CD14-positive monocyte (primary cell): ENCODE measurements at regions not wholly inside any gene's neighbourhood (a gene's known extent, or its start where the extent isn't known, plus 50 kb on each side); places are given as distances from the start of the nearest gene placed in this dataset.
A peak's percentile ranks its signal among the peaks of the same experiment; 100 is the strongest.

ENCODE experiments used
- DNase-seq, 3 donors: peaks; one replicate each; pipeline ENCODE4 v3.0.0-alpha.2; 2011 to 2022
- H2AFZ ChIP-seq: 2 replicates; pipeline ENCODE4 v1.6.0; 2012; ENCODE audit warnings: mild to moderate bottlenecking, low read depth, low read length, inconsistent platforms; ENCODE audit not compliant: insufficient read depth, poor library complexity, severe bottlenecking
- H3K27ac ChIP-seq, 2 donors: 1 replicate in 1 of 2; 2 replicates in 1 of 2; pipeline ENCODE4 v1.5.1; 2012 to 2013; ENCODE audit warnings: low read length in 2 of 2, control low read depth in 1 of 2, inconsistent platforms in 1 of 2, low read depth in 1 of 2, mild to moderate bottlenecking in 1 of 2
- H3K27me3 ChIP-seq, 2 donors: one replicate each; pipeline versions ENCODE4 v1.6.0 to v1.6.1; 2011 to 2013; ENCODE audit warnings: low read length in 2 of 2; ENCODE audit not compliant: control insufficient read depth in 2 of 2, insufficient read depth in 2 of 2
- H3K36me3 ChIP-seq, 2 donors: replicated peaks in 1 of 2; 1 replicate in 1 of 2; 2 replicates in 1 of 2; pipeline versions ENCODE4 v1.5.1 to v1.6.1; 2012 to 2013; ENCODE audit warnings: low read length in 2 of 2, control low read depth in 1 of 2, inconsistent platforms in 1 of 2, mild to moderate bottlenecking in 1 of 2; ENCODE audit not compliant: insufficient read depth in 2 of 2, control insufficient read depth in 1 of 2
- H3K4me1 ChIP-seq, 2 donors: 1 replicate in 1 of 2; 2 replicates in 1 of 2; pipeline versions ENCODE4 v1.5.1 to v1.6.1; 2012 to 2013; ENCODE audit warnings: low read length in 2 of 2, control low read depth in 1 of 2, inconsistent platforms in 1 of 2, mild to moderate bottlenecking in 1 of 2, moderate library complexity in 1 of 2; ENCODE audit not compliant: insufficient read depth in 2 of 2, control insufficient read depth in 1 of 2
- H3K4me2 ChIP-seq: replicated peaks from 2 replicates; pipeline ENCODE3; 2012; ENCODE audit warnings: low read length, moderate library complexity, mild to moderate bottlenecking; ENCODE audit not compliant: poor library complexity, severe bottlenecking; ENCODE audit errors: extremely low read depth
- H3K4me3 ChIP-seq, 3 experiments: fragments of 200-600 bp in 1 of 3; sonication (generic) in 1 of 3; replicated peaks in 1 of 3; 1 replicate in 2 of 3; 2 replicates in 1 of 3; pipeline ENCODE4 v1.5.1; 2011 to 2013; ENCODE audit warnings: low read length in 3 of 3, mild to moderate bottlenecking in 3 of 3, control low read depth in 2 of 3, low read depth in 2 of 3, inconsistent platforms in 1 of 3, moderate library complexity in 1 of 3
- H3K79me2 ChIP-seq: 2 replicates; pipeline ENCODE4 v1.6.0; 2012; ENCODE audit warnings: mild to moderate bottlenecking, control low read depth, inconsistent platforms, low read length, moderate library complexity; ENCODE audit not compliant: insufficient read depth
- H3K9ac ChIP-seq: 2 replicates; pipeline ENCODE4 v1.6.0; 2017; ENCODE audit warnings: low read length, mild to moderate bottlenecking; ENCODE audit not compliant: insufficient read depth, poor library complexity, severe bottlenecking
- H3K9me3 ChIP-seq, 2 donors: replicated peaks in 1 of 2; 1 replicate in 1 of 2; 2 replicates in 1 of 2; pipeline versions ENCODE4 v1.5.1 to v1.6.1; 2012 to 2013; ENCODE audit warnings: low read length in 2 of 2, control low read depth in 1 of 2; ENCODE audit not compliant: control insufficient read depth in 1 of 2, insufficient read depth in 1 of 2
- H4K20me1 ChIP-seq: 2 replicates; pipeline ENCODE4 v1.6.0; 2012; ENCODE audit warnings: mild to moderate bottlenecking, low read length, control low read depth, moderate library complexity; ENCODE audit not compliant: insufficient read depth
- H3K27ac Mint-ChIP-seq, 7 donors: one replicate each; pipeline ENCODE4 v1.8.0; 2020; ENCODE audit warnings: mild to moderate bottlenecking in 7 of 7, mixed read lengths in 7 of 7, moderate library complexity in 6 of 7, inconsistent platforms in 2 of 7
- H3K27me3 Mint-ChIP-seq, 3 donors: one replicate each; pipeline ENCODE4 v1.8.0; 2021 to 2022; ENCODE audit warnings: low read depth in 3 of 3, mild to moderate bottlenecking in 3 of 3, mixed read lengths in 3 of 3, moderate library complexity in 3 of 3, inconsistent platforms in 1 of 3
- H3K36me3 Mint-ChIP-seq, 2 donors: one replicate each; pipeline ENCODE4 v1.8.0; 2020; ENCODE audit warnings: mixed read lengths in 2 of 2, inconsistent platforms in 1 of 2, mild to moderate bottlenecking in 1 of 2
- H3K4me1 Mint-ChIP-seq: one replicate; pipeline ENCODE4 v1.8.0; 2020; ENCODE audit warnings: mild to moderate bottlenecking, mixed read lengths
- H3K4me3 Mint-ChIP-seq, 2 donors: one replicate each; pipeline ENCODE4 v1.8.0; 2020; ENCODE audit warnings: mild to moderate bottlenecking in 2 of 2, mixed read lengths in 2 of 2, moderate library complexity in 1 of 2
- H3K9me3 Mint-ChIP-seq, 7 donors: one replicate each; pipeline ENCODE4 v1.8.0; 2020 to 2022; ENCODE audit warnings: mixed read lengths in 7 of 7, mild to moderate bottlenecking in 6 of 7, moderate library complexity in 6 of 7, inconsistent platforms in 2 of 7
- CTCF ChIP-seq: fragments of 200-600 bp; IDR thresholded peaks from one replicate; pipeline ENCODE4 v1.8.0; 2022; ENCODE audit warnings: antibody characterized with exemption, mild to moderate bottlenecking
- WGBS: methylation state at CpG from one replicate; pipeline ENCODE4 v1.1.5; 2013; ENCODE audit warnings: missing lambda C conversion rate; ENCODE audit not compliant: insufficient coverage; 5-methylcytosine and 5-hydroxymethylcytosine counted together
- intact Hi-C, 2 donors: fragments of 100-400 bp; cut with micrococcal nuclease; formaldehyde crosslinking; loops; one replicate each; pipeline versions ENCODE4 v1.15.0 to v1.15.1; 2023

GRCh38 chr3:193863657-193864357 lies 270.8 kb downstream of the OPA1 start:
- H2AFZ ChIP-seq, result no peak overlapping the region
- H3K79me2 ChIP-seq, result no peaks in the 10 kb centered on the region
- Mint-ChIP-seq H3K9me3 (no peaks in the 10 kb centered on the region), H3K27me3 (peaks cover 0 to 10% (median 5%) of the 10 kb centered on the region in 3 donors), H3K27ac (no peak overlapping the region), H3K4me1 (peaks cover 21% of the 10 kb centered on the region), H3K4me3 (no peak overlapping the region), H3K36me3 (no peaks in the 10 kb centered on the region)
- 92% methylated on average over 6 of the region's 9 CpGs for WGBS
- no peaks in the 10 kb centered on the region for H4K20me1 ChIP-seq
- intact Hi-C loops, result no loop called here
- no peaks in the 10 kb centered on the region for H3K9me3 ChIP-seq
- no peak for TF ChIP-seq CTCF
- H3K9ac ChIP-seq, result no peak overlapping the region
- H3K36me3 ChIP-seq, result no peaks in the 10 kb centered on the region
- H3K4me2 ChIP-seq, result no peak overlapping the region
- H3K27ac ChIP-seq, result no peak overlapping the region
- no peak overlapping the region for H3K4me3 ChIP-seq
- H3K4me1 ChIP-seq, result peaks cover 1 to 12% of the 10 kb centered on the region in 2 donors
- DNase-seq, result no peak
- H3K27me3 ChIP-seq, result no peaks in the 10 kb centered on the region

- H4K20me1 ChIP-seq, result no peaks in the 10 kb centered on the region
- Mint-ChIP-seq H3K9me3 (peaks cover 0 to 3% (median 0%) of the 10 kb centered on the region in 7 donors), H3K36me3 (peaks cover 0 to 4% of the 10 kb centered on the region in 2 donors), H3K27me3 (peaks cover 11 to 18% (median 17%) of the 10 kb centered on the region in 3 donors), H3K4me3 (no peak overlapping the region), H3K27ac (peak overlapping the region in 1 of 7 donors; percentile 33), H3K4me1 (peaks cover 32% of the 10 kb centered on the region)
- H2AFZ ChIP-seq, result no peak overlapping the region
- peaks cover 0 to 9% of the 10 kb centered on the region in 2 donors for H3K27me3 ChIP-seq
- H3K9me3 ChIP-seq, result no peaks in the 10 kb centered on the region
- H3K36me3 ChIP-seq, result no peaks in the 10 kb centered on the region
- WGBS, result 88% methylated on average over 1 of the region's 1 CpG
- no peak overlapping the region for H3K4me2 ChIP-seq
- H3K4me1 ChIP-seq, result peaks cover 6 to 27% of the 10 kb centered on the region in 2 donors
- DNase-seq, result peak in 2 of 3 donors; percentile 12
- no peak overlapping the region for H3K9ac ChIP-seq
- intact Hi-C loops, result no loop called here
- no peak for TF ChIP-seq CTCF
- H3K27ac ChIP-seq, result no peak overlapping the region
- H3K4me3 ChIP-seq, result no peak overlapping the region
- H3K79me2 ChIP-seq, result no peaks in the 10 kb centered on the region
Measured at GRCh38 chr3:193865339-193865738, 270.6 kb upstream of the HES1 start.
